Mesenteric fat pad (tissue), 1 donor: ENCODE measurements at regions not wholly inside any gene's neighbourhood (a gene's known extent, or its start where the extent isn't known, plus 50 kb on each side); places are given as distances from the start of the nearest gene placed in this dataset.

Experiments used
- DNase-seq: peaks from one replicate; pipeline ENCODE4 v3.0.0-alpha.2; 2020; ENCODE audit warnings: low spot score
- donor health status: DM: yes; HTN: yes; CAD: no.

GRCh38 chr2:239695106-239695727 lies 294.4 kb upstream of the HDAC4 start:
- peak; percentile 83 for DNase-seq

- DNase-seq, result peak; percentile 75
Observed at GRCh38 chr2:239694487-239694886, 293.7 kb upstream of the HDAC4 start.

- peak; percentile 76 for DNase-seq
Observed at GRCh38 chr2:239693761-239694415, 293.1 kb upstream of the HDAC4 start.

- DNase-seq, result peak; percentile 55
Observed at GRCh38 chr2:239693330-239693729, 292.5 kb upstream of the HDAC4 start.

- no peak for DNase-seq
Observed at GRCh38 chr2:239692919-239693318, 292.1 kb upstream of the HDAC4 start.

DNA sequence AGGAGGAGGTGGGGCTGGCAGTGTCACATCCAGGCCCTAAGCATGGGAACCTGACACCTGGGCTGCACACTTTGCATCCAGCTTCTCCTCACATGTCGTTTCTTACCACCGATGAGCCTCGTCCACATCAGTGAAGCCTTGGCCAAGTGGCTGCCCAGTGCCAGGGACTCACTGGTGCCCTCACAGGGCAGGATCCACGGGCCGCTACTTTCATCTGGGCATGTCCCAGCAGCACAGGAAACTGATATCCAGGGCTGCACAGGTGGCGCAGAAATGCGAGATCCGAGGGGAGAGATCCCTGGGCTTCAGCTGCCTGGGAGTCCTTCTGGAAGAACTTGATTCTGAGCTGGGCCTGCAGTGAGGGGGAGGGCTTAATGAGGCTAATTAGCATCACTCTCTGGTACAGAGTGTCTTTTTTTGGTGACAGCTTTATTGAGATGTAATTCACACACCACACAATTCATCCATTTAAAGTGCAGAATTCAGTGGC lies 291.6 kb upstream of the HDAC4 start:
- DNase-seq, result peak; percentile 88

- DNase-seq, result peak; percentile 59
Observed at GRCh38 chr2:239691720-239692119, 290.9 kb upstream of the HDAC4 start.

DNA sequence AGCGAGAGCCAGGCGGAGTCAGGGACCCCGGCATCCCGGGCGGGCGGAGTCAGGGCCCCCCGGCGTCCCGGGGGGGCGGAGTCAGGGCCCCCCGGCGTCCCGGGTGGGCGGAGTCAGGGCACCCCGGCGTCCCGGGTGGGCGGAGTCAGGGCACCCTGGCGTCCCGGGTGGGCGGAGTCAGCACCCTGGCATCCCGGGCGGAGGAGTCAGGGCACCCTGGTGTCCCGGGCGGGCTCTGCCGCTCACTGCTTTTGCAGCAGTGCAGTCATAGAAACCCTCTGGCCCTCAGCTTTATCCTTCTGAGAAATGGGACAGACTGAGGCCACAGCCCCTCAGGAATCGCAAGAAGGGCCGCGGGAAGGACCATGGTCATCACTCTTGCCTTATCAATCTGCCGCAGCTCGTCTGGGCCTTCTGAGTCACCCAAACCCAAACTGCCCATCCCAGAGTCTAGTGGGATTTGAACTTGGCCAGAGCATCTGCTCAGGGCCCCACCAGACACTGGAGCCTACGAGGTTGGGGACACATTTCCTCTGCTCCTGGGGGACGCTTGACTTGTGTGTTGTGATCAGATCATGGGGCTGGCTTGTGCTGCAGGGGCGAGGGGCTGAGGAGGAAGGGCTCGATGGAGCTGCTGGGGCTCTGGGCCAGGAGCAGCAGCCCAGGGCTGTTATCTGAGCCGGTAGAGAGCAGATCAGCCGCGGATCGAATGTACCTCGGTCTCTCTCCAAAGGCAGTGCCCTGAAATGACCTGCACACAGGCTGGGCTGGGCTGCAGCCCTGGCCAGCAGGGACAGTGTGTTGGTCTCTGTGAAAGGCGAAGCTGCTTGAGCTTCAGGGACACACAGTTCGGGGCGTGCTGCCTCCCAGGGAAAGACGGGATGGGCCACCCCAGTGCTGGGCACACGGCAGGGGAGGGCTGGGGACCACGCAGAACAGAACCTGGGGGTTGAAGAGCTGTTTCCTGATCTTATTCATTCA lies 290.1 kb upstream of the HDAC4 start:
- peak; percentile 86 for DNase-seq

- no peak for DNase-seq
Observed at GRCh38 chr2:239689985-239690384, 289.2 kb upstream of the HDAC4 start.

DNA sequence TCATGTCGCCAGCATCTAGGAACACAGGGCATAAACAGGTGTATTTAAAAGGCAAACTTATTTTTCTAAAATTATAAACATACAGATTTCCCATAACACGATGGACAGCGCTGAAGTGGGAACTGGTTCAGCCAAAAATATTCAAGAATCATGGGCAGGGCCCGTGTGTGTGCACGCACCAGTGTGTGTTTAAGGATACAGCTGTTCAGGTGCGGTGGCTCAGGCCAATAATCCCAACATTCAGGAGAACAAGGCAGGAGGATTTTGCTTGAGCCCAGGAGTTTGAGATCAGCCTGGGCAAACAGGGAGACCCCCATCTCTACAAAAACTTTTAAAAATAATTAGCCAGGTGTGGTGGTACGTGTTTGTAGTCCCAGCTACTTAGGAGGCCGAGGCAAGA lies 288.6 kb upstream of the HDAC4 start:
- DNase-seq, result peak; percentile 73

DNA sequence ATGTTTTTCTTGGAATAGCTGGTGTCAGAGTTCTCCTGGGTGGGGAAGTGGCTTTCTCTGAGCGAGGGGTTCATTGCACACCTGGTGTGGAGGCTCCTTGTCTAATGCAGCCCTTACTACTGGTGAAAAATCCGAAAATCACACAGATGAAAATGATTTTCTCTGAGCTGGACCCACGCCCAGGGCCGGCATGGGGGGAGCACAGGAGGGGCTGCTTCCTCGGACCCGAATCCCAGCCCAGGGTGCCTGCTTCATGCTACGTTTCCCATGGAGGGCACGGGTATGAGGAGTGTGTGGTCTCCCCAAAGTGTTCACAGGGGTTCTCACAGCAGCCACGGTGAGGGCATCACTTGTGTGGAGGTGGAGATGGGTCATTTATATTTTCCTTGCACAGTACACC lies 288.0 kb upstream of the HDAC4 start:
- DNase-seq, result no peak

- DNase-seq, result peak; percentile 69
Observed at GRCh38 chr2:239688122-239688681, 287.4 kb upstream of the HDAC4 start.

DNA sequence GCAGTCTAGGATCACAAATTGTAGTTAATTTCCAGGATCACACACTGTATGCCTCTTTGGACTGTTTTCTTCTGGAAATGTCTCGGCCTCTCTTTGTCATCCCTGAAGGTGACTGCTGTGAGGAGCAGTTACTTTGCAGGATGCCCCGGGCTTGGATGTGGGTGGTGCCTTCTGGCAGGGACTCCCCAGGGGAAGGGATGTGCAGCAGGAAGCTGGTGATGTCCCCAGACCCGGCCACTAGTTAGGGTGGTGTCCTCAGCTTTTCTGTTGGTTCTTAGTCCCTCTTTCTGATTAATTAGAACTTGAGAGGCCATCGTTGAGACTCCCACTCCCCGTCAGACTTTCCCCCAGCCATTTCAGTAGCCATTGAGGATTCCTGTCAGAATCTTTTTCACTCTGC lies 286.6 kb upstream of the HDAC4 start:
- DNase-seq, result no peak

GRCh38 chr2:239685965-239686364 lies 285.1 kb upstream of the HDAC4 start:
- no peak for DNase-seq

DNA sequence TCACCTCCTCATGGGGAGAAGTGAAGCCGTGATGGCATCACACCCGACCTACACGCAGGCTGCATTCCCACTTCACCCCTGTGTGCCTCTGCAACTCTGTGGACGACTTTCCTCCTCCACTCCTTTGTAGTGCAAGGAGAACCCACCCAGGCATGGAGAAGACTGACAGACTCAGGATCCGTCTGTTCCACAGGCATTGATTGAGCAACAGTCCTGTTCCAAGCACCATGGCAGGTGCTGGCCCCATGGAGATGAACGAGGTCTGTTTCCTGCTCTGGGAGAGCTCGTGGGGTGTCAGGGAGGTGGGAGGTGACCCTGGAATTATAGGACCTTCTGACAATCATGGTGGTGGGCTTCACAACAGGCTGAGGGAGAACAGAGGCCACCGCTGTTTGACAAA lies 284.7 kb upstream of the HDAC4 start:
- no peak for DNase-seq

GRCh38 chr2:239684996-239685395 lies 284.2 kb upstream of the HDAC4 start:
- no peak for DNase-seq

- DNase-seq, result no peak
Observed at GRCh38 chr2:239684271-239684810, 283.5 kb upstream of the HDAC4 start.

DNA sequence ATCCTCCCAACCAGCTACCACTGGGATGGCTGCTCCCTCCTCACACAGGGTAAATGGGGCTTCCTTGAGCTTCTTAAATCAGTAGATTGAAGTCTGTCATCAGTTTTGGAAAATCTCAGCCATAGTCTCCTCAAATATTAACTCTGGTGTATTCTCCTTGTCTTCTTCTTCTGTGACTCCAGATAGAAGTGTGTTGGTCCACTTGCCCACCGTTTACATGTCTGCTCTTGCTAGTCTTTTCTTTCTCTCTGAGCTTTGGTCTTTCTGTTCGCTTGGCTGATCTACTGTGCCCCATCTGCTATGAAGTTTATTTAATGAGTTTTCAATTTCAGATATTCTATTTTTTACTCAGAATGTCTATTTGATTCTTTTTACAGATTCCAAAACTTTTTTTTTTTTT lies 281.7 kb upstream of the HDAC4 start:
- DNase-seq, result no peak

GRCh38 chr2:239679755-239680154 lies 278.9 kb upstream of the HDAC4 start:
- DNase-seq, result no peak

- peak; percentile 75 for DNase-seq
Observed at GRCh38 chr2:239678666-239679296, 278.0 kb upstream of the HDAC4 start.

DNA sequence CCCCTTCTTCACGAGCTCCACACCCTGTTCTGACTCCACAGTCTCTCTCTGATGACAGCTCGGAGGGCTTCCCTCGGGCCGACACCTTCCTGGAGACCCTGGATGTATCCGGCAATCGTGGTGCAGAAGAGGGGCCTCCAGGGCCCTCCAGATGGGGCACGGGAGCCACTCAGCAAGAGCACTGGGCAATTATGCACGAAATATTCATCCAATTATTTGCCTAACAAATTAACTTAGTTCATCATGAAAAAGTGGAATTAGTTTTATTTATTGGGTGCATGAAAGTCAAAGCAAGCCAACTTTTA lies 277.3 kb upstream of the HDAC4 start:
- DNase-seq, result no peak
